Endothelial cell of umbilical vein (primary cell): ENCODE measurements at regions not wholly inside any gene's neighbourhood (a gene's known extent, or its start where the extent isn't known, plus 50 kb on each side); places are given as distances from the start of the nearest gene placed in this dataset.

Source experiments
- CTCF ChIP-seq, 2 donors: IDR thresholded peaks; 1 replicate in 1 of 2; 2 replicates in 1 of 2; pipeline ENCODE4 v1.5.1; 2011; ENCODE audit warnings: low read length in 2 of 2, mild to moderate bottlenecking in 2 of 2, moderate library complexity in 2 of 2, control low read depth in 1 of 2, inconsistent platforms in 1 of 2, low read depth in 1 of 2; ENCODE audit not compliant: insufficient read depth in 1 of 2; ENCODE audit errors: extremely low read depth in 1 of 2
- EZH2 ChIP-seq: IDR thresholded peaks from 2 replicates; pipeline ENCODE4 v1.6.1; 2012; ENCODE audit warnings: borderline replicate concordance, low read depth, mild to moderate bottlenecking, moderate library complexity, low read length, inconsistent platforms; ENCODE audit not compliant: severe bottlenecking
- FOS ChIP-seq: IDR thresholded peaks from 2 replicates; pipeline ENCODE4 v1.6.1; 2011; ENCODE audit warnings: mild to moderate bottlenecking, low read length, moderate library complexity, borderline replicate concordance; ENCODE audit not compliant: insufficient read depth
- MYC ChIP-seq: IDR thresholded peaks from one replicate; pipeline ENCODE4 v1.6.1; 2011; ENCODE audit warnings: mild to moderate bottlenecking, low read depth, low read length
- POLR2A ChIP-seq: IDR thresholded peaks from 2 replicates; pipeline ENCODE4 v1.6.1; 2012; ENCODE audit warnings: low read depth, mild to moderate bottlenecking, control low read depth, low read length
- POLR2AphosphoS5 ChIP-seq: IDR thresholded peaks from 2 replicates; pipeline ENCODE4 v1.6.1; 2012; ENCODE audit warnings: low read depth, mild to moderate bottlenecking, control low read depth, low read length, moderate library complexity; ENCODE audit not compliant: insufficient read depth

DNA sequence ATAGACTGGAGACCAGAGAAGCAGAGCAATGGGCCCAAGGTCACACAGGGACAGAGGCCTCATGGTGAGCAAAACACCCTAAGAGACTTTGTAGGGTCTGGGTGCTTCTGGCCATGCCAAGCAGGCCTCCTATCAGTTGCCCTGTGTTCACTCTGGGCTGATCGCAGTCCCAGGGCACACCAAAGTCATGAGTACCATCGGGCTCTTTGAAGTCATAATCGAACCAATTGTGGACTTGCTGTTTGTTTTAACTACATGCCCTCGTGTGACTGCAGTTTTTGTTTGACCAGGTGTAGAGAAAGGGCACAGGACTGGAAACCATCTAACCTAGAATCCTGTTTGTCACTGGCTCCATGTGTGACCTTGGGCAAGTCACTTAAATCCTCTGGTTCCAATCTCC, 172.5 kb upstream of the CPEB2 start:
- TF ChIP-seq CTCF (IDR thresholded peaks at IDR 0.05; ENCODE audit: extremely low read depth in 1 of 2, insufficient read depth in 1 of 2, low read depth in 1 of 2, low read length in 2 of 2) (no peak), POLR2A (no peak), EZH2 (no peak), MYC (no peak), FOS (no peak), POLR2AphosphoS5 (no peak)
